ENCODE measurements at regions not wholly inside any gene's neighbourhood (a gene's known extent, or its start where the extent isn't known, plus 50 kb on each side); places are given as distances from the start of the nearest gene placed in this dataset.

- FAIRE-seq (no peak), DNase-seq (ENCODE audit: low spot score in 2 of 2) (no peak)
These were observed 65.0 kb upstream of the MEIS2 start for GRCh38 chr15:37165395-37165794.

- no peak for FAIRE-seq
- DNase-seq (ENCODE audit: low spot score in 2 of 2) = no peak
These were observed 66.1 kb upstream of the MEIS2 start for GRCh38 chr15:37166402-37166801.

- no peak for DNase-seq (ENCODE audit: low spot score in 2 of 2)
- no peak for FAIRE-seq
These were observed 81.0 kb upstream of the MEIS2 start for GRCh38 chr15:37181339-37181738.

GRCh38 chr15:37199545-37199944 lies 99.2 kb upstream of the MEIS2 start:
- no peak for DNase-seq (ENCODE audit: low spot score in 2 of 2)

GRCh38 chr15:37203050-37203449 lies 102.7 kb upstream of the MEIS2 start:
- DNase-seq (ENCODE audit: low spot score in 2 of 2) (no peak), FAIRE-seq (no peak)

More at GRCh38 chr15:37199545-37199944, 99.2 kb upstream of the MEIS2 start:
- no peak for FAIRE-seq

- DNase-seq (ENCODE audit: low spot score in 2 of 2) = no peak
- FAIRE-seq = no peak
These were observed 104.3 kb upstream of the MEIS2 start for GRCh38 chr15:37204692-37205091.

- DNase-seq (ENCODE audit: low spot score in 2 of 2) (no peak), FAIRE-seq (no peak)
These were observed 106.3 kb upstream of the MEIS2 start for GRCh38 chr15:37206690-37207089.

GRCh38 chr15:37208146-37209040 lies 108.0 kb upstream of the MEIS2 start:
- DNase-seq (ENCODE audit: low spot score in 2 of 2) = no peak

GRCh38 chr15:37209041-37209363 lies 108.7 kb upstream of the MEIS2 start:
- FAIRE-seq (no peak), DNase-seq (ENCODE audit: low spot score in 2 of 2) (no peak)

More at GRCh38 chr15:37208146-37209040, 108.0 kb upstream of the MEIS2 start:
- no peak for FAIRE-seq

GRCh38 chr15:37217567-37217966 lies 117.2 kb upstream of the MEIS2 start:
- no peak for FAIRE-seq

GRCh38 chr15:37218351-37218916 lies 118.1 kb upstream of the MEIS2 start:
- FAIRE-seq (no peak), DNase-seq (ENCODE audit: low spot score in 2 of 2) (no peak)

More at GRCh38 chr15:37217567-37217966, 117.2 kb upstream of the MEIS2 start:
- DNase-seq (ENCODE audit: low spot score in 2 of 2) = no peak

- DNase-seq (ENCODE audit: low spot score in 2 of 2) (no peak), FAIRE-seq (no peak)
These were observed 118.9 kb upstream of the MEIS2 start for GRCh38 chr15:37219211-37219701.

GRCh38 chr15:37220949-37221670 lies 120.8 kb upstream of the MEIS2 start:
- no peak for DNase-seq (ENCODE audit: low spot score in 2 of 2)
- no peak for FAIRE-seq

- FAIRE-seq = no peak
- DNase-seq (ENCODE audit: low spot score in 2 of 2) = no peak
These were observed 121.4 kb upstream of the MEIS2 start for GRCh38 chr15:37221671-37222145.

GRCh38 chr15:37223089-37223488 lies 122.7 kb upstream of the MEIS2 start:
- no peak for DNase-seq (ENCODE audit: low spot score in 2 of 2)
- no peak for FAIRE-seq

GRCh38 chr15:37229855-37230619 lies 129.7 kb upstream of the MEIS2 start:
- FAIRE-seq (no peak), DNase-seq (ENCODE audit: low spot score in 2 of 2) (no peak)

- DNase-seq (ENCODE audit: low spot score in 2 of 2) (no peak), FAIRE-seq (no peak)
These were observed 145.0 kb upstream of the MEIS2 start for GRCh38 chr15:37245358-37245757.

GRCh38 chr15:37246065-37246464 lies 145.7 kb upstream of the MEIS2 start:
- FAIRE-seq (no peak), DNase-seq (ENCODE audit: low spot score in 2 of 2) (no peak)

- FAIRE-seq (no peak), DNase-seq (ENCODE audit: low spot score in 2 of 2) (no peak)
These were observed 146.5 kb upstream of the MEIS2 start for GRCh38 chr15:37246856-37247255.

GRCh38 chr15:37249249-37249648 lies 148.9 kb upstream of the MEIS2 start:
- FAIRE-seq = no peak
- DNase-seq (ENCODE audit: low spot score in 2 of 2) = no peak
